ENCODE measurements at regions not wholly inside any gene's neighbourhood (a gene's known extent, or its start where the extent isn't known, plus 50 kb on each side); places are given as distances from the start of the nearest gene placed in this dataset.

DNA sequence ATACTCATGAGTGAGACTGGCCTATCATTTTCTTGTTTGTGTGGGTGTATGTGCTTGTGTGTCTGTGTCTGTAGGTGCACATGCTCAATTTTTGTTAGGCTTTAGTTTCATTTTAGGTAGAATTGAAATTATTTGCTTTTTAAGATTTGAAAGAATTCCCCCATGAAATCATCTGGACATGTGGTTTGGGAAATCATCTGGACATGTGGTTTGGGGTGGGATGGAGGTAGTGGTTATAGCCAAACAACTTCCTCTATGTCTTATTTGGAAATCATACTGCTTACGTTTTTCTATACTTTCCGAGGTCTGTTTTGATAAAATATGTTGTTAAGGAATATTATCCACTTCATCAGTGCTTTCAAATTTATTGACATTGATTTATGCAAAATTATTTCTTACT, 485.4 kb upstream of the CLINT1 start:
- no peak for TF ChIP-seq POLR2AphosphoS5 (IDR thresholded peaks at IDR 0.05; ENCODE audit: low read depth, low read length)
- no peak for TF ChIP-seq POLR2A (IDR thresholded peaks at IDR 0.05; ENCODE audit: low read depth, low read length)

Data from GM12892 (cell line).